VCaP (cell line): ENCODE measurements at regions not wholly inside any gene's neighbourhood (a gene's known extent, or its start where the extent isn't known, plus 50 kb on each side); places are given as distances from the start of the nearest gene placed in this dataset.

Experiments
- H3K27ac ChIP-seq: fragments of 450-650 bp; 2 replicates; pipeline ENCODE4 v1.5.1; 2017
- CTCF ChIP-seq: fragments of 450-650 bp; conservative IDR thresholded peaks from 2 replicates; pipeline ENCODE4 v1.5.1; 2017; ENCODE audit warnings: mild to moderate bottlenecking, moderate library complexity

GRCh38 chr5:90144625-90145327 is 264.8 kb downstream of the CETN3 start:
- TF ChIP-seq CTCF = no peak
- H3K27ac ChIP-seq = no peak overlapping the region

DNA sequence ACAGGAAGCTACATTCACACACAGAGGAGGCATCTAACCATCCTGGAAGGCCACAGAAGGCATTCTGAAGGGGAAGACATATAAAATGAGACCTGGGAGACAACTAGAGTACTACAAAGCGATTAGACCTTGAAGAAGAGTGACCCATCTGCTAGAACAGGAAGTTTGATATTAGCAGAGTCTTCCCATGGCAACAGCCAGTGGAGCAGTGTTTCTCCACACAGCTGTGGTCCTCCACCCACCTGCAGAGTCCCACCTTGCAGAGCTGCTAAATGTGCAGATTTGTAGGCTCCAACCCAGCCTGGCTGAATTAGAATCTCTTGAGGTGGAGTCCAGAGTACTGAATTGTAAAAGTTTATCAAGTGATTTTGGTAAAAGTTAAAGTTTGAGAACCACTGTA is 267.0 kb downstream of the CETN3 start:
- TF ChIP-seq CTCF = no peak
- H3K27ac ChIP-seq = no peak overlapping the region

DNA sequence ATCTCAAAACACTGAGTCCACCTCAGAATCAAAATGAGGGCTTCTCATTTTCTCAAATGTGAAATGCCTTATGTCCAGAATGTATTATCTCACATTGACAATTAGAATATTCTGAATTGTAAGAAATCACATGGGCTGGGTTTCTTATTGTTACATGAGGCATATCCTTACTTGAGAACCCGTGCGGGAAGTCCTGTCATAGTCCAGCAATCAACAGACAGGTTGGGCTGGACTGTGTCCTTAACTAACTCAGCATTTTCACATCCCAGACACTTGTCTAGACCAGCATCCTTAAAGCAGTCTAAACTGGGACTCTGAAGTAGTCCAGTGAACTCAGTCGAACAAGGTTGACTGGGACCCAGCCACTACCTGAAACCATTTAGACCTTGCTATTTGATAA is 267.6 kb downstream of the CETN3 start:
- H3K27ac ChIP-seq = no peak overlapping the region

GRCh38 chr5:90136952-90137528 is 272.5 kb downstream of the CETN3 start:
- no peak overlapping the region for H3K27ac ChIP-seq
- no peak for TF ChIP-seq CTCF

More for the DNA sequence above, 267.6 kb downstream of the CETN3 start:
- TF ChIP-seq CTCF = no peak

DNA sequence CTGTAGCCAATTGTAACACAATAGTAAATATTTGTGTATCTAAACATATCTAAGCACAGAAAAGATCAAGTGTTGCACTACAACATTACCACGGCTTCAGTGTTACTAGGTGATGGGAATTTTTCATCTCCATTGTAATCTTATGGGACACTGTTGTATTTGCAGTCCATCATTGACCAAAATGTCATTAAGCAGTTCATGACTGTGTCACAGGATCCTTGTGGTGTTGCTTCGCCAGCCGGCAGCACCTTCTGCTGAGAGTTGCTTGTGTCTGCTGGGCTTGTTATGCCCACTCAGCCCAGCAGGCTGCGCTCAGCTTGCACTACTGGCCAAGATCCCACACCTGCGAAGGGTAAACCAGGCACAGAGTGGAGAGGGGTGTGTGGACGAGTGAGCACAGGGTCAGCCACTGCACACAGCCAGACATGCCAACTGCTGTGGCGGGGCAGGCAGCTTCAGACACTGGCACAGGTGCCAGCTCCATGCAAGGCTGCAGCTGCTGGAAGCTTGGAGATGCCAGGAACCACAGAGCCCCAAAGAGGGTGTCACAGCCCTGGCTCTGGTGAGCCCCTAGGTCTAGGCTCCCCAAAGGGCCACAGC is 273.7 kb downstream of the CETN3 start:
- peak; percentile 33; the same call in 1 of the 2 replicates for TF ChIP-seq CTCF
- no peak overlapping the region for H3K27ac ChIP-seq

- H3K27ac ChIP-seq = no peak overlapping the region
- TF ChIP-seq CTCF = no peak
These were observed 274.7 kb downstream of the CETN3 start for GRCh38 chr5:90134892-90135291.

- no peak for TF ChIP-seq CTCF
- H3K27ac ChIP-seq = no peak overlapping the region
These were observed 275.2 kb downstream of the CETN3 start for GRCh38 chr5:90134381-90134780.
